ENCODE measurements at regions not wholly inside any gene's neighbourhood (a gene's known extent, or its start where the extent isn't known, plus 50 kb on each side); places are given as distances from the start of the nearest gene placed in this dataset.

- TF ChIP-seq, protein P1, sequence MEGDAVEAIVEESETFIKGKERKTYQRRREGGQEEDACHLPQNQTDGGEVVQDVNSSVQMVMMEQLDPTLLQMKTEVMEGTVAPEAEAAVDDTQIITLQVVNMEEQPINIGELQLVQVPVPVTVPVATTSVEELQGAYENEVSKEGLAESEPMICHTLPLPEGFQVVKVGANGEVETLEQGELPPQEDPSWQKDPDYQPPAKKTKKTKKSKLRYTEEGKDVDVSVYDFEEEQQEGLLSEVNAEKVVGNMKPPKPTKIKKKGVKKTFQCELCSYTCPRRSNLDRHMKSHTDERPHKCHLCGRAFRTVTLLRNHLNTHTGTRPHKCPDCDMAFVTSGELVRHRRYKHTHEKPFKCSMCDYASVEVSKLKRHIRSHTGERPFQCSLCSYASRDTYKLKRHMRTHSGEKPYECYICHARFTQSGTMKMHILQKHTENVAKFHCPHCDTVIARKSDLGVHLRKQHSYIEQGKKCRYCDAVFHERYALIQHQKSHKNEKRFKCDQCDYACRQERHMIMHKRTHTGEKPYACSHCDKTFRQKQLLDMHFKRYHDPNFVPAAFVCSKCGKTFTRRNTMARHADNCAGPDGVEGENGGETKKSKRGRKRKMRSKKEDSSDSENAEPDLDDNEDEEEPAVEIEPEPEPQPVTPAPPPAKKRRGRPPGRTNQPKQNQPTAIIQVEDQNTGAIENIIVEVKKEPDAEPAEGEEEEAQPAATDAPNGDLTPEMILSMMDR (IDR thresholded peaks at IDR 0.05; ENCODE audit: borderline replicate concordance, extremely low read depth, low read length, poor library complexity, severe bottlenecking): no peak
- no peak for TF ChIP-seq EZH2 (IDR thresholded peaks at IDR 0.05; ENCODE audit: borderline replicate concordance, low read depth, low read length, severe bottlenecking)
Observed at GRCh38 chr2:67548317-67549201, 151.4 kb downstream of the ETAA1 start.

Measured in DND-41 (cell line).